Left lung (tissue), 4 donors: ENCODE measurements at regions not wholly inside any gene's neighbourhood (a gene's known extent, or its start where the extent isn't known, plus 50 kb on each side); places are given as distances from the start of the nearest gene placed in this dataset.
A peak's percentile ranks its signal among the peaks of the same experiment; 100 is the strongest.

Experiments
- ATAC-seq: fragments of 200-7000 bp; cut with Tn5 transposase; one replicate; pipeline ENCODE4 v1.9.1; 2020; ENCODE audit warnings: moderate library complexity
- DNase-seq, 4 donors: peaks; one replicate each; pipeline ENCODE4 v3.0.0-alpha.2; 2013 to 2020
- H3K27ac ChIP-seq, 2 donors: fragments of 200-600 bp; sonication (generic) in 1 of 2; one replicate each; pipeline versions ENCODE4 v1.5.0 to v1.8.0; 2020 to 2021
- H3K27me3 ChIP-seq, 2 donors: fragments of 200-600 bp; sonication (generic) in 1 of 2; one replicate each; pipeline versions ENCODE4 v1.5.0 to v1.8.0; 2020 to 2021
- H3K36me3 ChIP-seq, 2 donors: fragments of 200-600 bp; sonication (generic) in 1 of 2; one replicate each; pipeline versions ENCODE4 v1.5.0 to v1.8.0; 2020 to 2021
- H3K4me1 ChIP-seq, 2 donors: fragments of 200-600 bp; one replicate each; pipeline ENCODE4 v1.8.0; 2021
- H3K4me3 ChIP-seq, 2 donors: fragments of 200-600 bp; sonication (generic) in 1 of 2; one replicate each; pipeline versions ENCODE4 v1.5.0 to v1.8.0; 2020 to 2021; ENCODE audit warnings: mild to moderate bottlenecking in 1 of 2
- H3K9me3 ChIP-seq, 2 donors: fragments of 200-600 bp; sonication (generic) in 1 of 2; one replicate each; pipeline versions ENCODE4 v1.5.0 to v1.8.0; 2020 to 2021
- intact Hi-C, 2 donors: fragments of 100-400 bp; cut with DNase I; formaldehyde crosslinking; loops; one replicate each; pipeline versions ENCODE4 v1.11.2 to v1.14.2; 2022
- TF ChIP-seq, protein P1 (sequence below), 2 donors: fragments of 200-600 bp; sonication (generic) in 1 of 2; IDR thresholded peaks; one replicate each; pipeline versions ENCODE4 v1.5.0 to v1.8.0; 2021; ENCODE audit warnings: antibody characterized with exemption in 2 of 2
- donor health status: DM: no; HTN: yes; CAD: no.
- donor health status: DM: no; HTN: no; CAD: no.

DNA sequence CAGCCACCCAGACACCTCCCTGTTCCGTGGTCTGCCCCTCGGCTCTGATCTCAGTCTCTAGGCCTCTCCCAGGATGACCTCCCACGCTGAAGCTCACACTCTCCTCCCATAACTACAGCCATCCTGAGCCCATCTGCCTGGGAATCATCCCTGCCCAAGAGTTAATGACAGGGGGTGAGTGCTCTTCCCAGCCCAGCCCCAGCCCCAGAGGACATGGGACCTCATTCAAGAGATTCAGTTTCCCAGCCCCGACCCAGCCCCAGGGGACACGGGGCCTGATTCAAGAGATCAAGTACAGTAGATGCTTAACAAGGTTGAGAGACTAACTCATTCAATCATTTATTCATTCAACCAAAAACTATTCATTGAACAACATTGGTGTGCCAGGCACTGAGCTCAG is 272.0 kb downstream of the XXYLT1 start:
- TF ChIP-seq, protein P1, sequence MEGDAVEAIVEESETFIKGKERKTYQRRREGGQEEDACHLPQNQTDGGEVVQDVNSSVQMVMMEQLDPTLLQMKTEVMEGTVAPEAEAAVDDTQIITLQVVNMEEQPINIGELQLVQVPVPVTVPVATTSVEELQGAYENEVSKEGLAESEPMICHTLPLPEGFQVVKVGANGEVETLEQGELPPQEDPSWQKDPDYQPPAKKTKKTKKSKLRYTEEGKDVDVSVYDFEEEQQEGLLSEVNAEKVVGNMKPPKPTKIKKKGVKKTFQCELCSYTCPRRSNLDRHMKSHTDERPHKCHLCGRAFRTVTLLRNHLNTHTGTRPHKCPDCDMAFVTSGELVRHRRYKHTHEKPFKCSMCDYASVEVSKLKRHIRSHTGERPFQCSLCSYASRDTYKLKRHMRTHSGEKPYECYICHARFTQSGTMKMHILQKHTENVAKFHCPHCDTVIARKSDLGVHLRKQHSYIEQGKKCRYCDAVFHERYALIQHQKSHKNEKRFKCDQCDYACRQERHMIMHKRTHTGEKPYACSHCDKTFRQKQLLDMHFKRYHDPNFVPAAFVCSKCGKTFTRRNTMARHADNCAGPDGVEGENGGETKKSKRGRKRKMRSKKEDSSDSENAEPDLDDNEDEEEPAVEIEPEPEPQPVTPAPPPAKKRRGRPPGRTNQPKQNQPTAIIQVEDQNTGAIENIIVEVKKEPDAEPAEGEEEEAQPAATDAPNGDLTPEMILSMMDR (IDR thresholded peaks at IDR 0.05), result no peak
- DNase-seq (no peak), ATAC-seq (no peak)
- peaks cover 0 to 22% of the 10 kb centered on the region in 2 donors for H3K4me1 ChIP-seq
- no peak overlapping the region for H3K4me3 ChIP-seq
- no peaks in the 10 kb centered on the region for H3K27me3 ChIP-seq
- H3K9me3 ChIP-seq, result no peaks in the 10 kb centered on the region
- H3K36me3 ChIP-seq, result no peaks in the 10 kb centered on the region
- H3K27ac ChIP-seq, result no peak overlapping the region
- intact Hi-C loops, result no loop called here

DNA sequence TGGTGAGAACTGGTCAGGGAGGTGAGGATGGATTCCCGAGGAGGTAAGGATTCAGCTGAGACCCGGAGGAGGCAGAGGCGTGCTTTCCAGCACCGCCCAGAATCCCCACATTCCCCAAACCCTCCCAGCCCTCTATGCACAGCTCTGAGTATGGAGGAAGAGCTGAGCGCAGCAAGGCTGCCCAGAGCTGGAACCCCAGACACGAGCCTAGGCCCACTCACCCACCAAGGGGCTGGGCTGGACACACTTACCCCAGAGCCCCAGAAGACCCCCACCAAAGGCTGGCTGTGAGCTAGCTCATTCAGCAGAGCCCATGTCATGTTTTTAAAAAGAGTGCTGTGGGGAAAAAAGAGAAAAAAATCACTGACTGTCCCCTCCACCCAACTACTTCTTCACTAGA is 271.5 kb downstream of the XXYLT1 start:
- Histone ChIP-seq H3K4me3 (no peak overlapping the region), H3K36me3 (no peaks in the 10 kb centered on the region), H3K27ac (no peak overlapping the region), H3K9me3 (no peaks in the 10 kb centered on the region), H3K4me1 (peaks cover 0 to 23% of the 10 kb centered on the region in 2 donors), H3K27me3 (no peaks in the 10 kb centered on the region)
- DNase-seq (no peak), ATAC-seq (no peak)
- intact Hi-C loops, result no loop called here
- TF ChIP-seq, protein P1 (IDR thresholded peaks at IDR 0.05), result no peak

DNA sequence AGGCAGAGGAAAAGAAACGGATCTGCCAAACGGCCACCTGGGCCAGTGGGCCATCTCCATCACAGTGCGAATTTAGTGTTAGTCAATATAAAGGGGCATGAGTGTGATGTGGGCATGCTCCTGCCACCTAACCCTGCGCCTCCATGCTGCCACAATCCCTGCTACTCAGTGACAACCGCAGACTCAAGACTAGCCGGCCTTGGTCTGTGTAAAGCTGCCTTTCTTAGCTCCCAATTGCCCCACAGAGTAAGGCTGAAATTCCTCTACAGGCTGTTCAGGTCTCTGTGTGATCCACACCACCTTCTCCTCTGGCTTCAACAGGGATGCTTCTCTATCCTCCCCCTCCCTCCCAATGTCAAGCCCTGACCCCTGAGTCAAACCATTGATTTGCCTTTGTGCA is 269.7 kb downstream of the XXYLT1 start:
- Histone ChIP-seq H3K4me1 (peaks cover 0 to 23% of the 10 kb centered on the region in 2 donors), H3K27ac (no peak overlapping the region), H3K27me3 (no peaks in the 10 kb centered on the region), H3K36me3 (no peaks in the 10 kb centered on the region), H3K9me3 (no peaks in the 10 kb centered on the region), H3K4me3 (no peak overlapping the region)
- TF ChIP-seq, protein P1 (IDR thresholded peaks at IDR 0.05), result no peak
- intact Hi-C loops, result no loop called here
- no peak for ATAC-seq
- no peak for DNase-seq

DNA sequence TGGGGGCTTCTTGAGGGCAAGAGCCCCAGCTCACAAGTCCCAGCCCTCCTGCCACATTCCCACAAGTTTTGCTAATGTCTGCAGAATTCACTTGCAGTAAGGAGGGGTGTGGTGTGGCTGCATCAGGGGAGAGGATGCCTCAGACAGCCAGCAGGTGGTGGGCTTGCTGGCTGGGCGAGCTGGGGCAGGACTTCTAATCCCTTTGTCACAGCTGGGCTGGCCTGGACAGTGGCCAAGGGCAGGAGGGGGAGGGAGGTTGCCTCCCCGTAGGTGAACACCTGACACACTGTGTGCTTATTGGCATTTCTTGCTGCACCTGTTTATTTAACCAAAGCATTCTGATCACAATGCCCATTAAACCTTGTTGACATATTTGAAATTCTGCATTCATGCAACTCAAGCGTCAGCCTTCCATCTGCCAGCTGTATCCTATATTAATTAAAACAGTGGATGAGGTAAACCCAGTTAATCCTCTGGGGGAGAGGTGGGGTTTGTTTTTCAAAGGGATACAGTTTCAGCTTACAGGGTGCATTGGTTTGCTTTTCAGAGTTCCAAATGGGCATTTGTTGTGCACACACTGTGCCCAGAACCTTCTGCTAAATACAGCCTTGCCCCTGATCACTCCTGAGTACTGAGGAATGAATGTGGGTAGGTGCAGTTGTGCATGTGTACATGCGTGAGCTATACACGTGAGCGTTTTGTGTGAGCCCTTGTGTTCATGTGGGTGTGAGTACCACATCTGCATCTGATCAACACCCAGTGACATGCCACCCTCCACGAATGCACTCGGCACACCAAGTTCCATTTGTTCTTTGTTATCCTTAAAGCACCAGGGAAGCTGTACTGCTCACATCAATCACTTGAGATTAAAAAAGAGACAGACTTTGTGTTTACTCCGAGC is 268.7 kb downstream of the XXYLT1 start:
- no peaks in the 10 kb centered on the region for H3K36me3 ChIP-seq
- no peak overlapping the region for H3K4me3 ChIP-seq
- peaks cover 0 to 23% of the 10 kb centered on the region in 2 donors for H3K4me1 ChIP-seq
- ATAC-seq (peak; percentile 66), DNase-seq (peak in 1 of 4 donors; percentile 44)
- H3K9me3 ChIP-seq, result no peaks in the 10 kb centered on the region
- no peak overlapping the region for H3K27ac ChIP-seq
- TF ChIP-seq, protein P1 (IDR thresholded peaks at IDR 0.05), result peak in 1 of 2 donors; percentile 4
- intact Hi-C loops, result no loop called here
- no peaks in the 10 kb centered on the region for H3K27me3 ChIP-seq

DNA sequence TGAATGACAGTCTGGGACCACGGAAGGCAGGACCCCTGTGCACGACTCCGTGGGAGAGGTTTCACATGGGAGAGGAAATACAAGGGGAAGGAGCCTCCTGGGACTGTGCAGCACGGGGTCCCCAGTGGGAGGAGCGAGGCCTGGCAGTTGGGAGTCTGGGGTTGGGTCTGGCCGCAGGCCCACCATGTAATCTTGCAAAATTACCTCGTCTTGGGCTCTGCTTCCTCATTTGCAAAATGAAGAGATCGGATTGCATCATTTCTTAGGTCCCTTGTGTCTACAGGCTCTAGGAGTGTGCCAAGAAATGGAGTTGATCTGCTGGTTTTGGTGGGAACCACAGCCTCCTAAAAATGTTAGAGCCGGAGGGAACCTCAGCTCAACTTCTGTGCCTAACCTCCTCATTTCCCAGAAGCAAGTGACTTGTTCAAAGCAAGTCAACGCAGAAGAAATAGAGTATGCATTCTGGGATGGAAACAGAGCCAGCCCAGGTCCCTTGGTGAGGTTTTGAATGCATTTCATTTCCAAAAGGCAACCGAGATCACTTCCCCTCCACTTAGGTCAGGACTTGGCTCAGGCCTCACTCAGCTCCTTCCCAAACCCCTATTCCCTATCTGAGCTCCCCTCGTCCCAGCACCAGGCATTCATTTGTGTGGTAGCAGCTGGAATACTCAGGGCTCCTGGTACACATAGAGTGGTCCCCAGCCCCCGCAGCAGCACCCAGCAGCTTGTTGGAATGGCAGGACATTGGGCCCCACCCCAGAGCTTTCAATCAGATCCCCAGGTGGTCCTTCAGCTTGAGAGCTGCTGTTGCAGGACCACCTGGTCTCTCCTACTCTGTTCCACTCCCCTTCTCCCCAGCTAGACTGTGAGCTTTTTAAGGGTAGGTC is 267.7 kb downstream of the XXYLT1 start:
- Histone ChIP-seq H3K4me1 (peaks cover 0 to 30% of the 10 kb centered on the region in 2 donors), H3K9me3 (no peaks in the 10 kb centered on the region), H3K27me3 (no peaks in the 10 kb centered on the region), H3K36me3 (no peaks in the 10 kb centered on the region), H3K27ac (no peak overlapping the region), H3K4me3 (no peak overlapping the region)
- ATAC-seq (peak; percentile 62), DNase-seq (peak in 1 of 4 donors; percentile 72)
- TF ChIP-seq, protein P1 (IDR thresholded peaks at IDR 0.05), result no peak
- intact Hi-C loops, result no loop called here
